Globus pallidus (tissue), 1 donor: ENCODE measurements at regions not wholly inside any gene's neighbourhood (a gene's known extent, or its start where the extent isn't known, plus 50 kb on each side); places are given as distances from the start of the nearest gene placed in this dataset.

ENCODE experiments used
- DNase-seq: peaks from one replicate; pipeline ENCODE4 v3.0.0-alpha.2; 2015; ENCODE audit warnings: low spot score

DNA sequence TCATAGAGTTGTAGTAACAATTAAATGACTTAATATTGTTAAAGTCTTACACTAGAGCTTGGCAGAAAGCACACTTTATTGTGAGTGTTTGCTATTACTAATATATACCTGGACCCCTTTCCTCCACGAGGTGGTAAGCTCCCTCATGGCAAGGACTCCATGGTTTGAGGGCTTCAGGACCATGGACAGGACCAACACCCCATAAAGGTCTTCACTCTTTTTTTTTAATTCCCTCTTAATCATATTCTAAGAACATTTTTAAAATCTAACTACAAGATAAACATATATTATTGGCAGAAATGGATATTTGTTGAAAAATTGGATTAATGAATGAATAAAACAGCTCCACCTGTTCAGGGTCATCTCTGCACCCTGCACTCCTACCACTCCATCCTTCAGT, 154.5 kb downstream of the CBLN1 start:
- no peak for DNase-seq

DNA sequence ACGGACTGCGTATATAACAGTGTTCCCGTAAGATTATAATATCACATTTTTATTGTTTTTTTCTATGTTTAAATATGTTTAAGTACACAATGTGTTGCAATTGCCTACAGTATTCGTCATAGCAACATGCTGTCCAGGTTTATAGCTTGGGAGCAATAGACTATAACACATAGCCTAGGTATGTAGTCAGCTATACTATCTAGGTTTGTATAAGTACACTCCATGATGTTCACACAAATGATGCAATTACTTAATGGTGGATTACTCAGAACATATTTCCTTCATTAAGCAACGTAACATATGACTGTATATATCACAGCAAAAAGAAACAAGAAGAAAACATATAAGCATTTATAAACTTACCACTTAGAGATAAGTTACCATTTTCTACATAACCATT, 160.0 kb downstream of the CBLN1 start:
- no peak for DNase-seq

DNA sequence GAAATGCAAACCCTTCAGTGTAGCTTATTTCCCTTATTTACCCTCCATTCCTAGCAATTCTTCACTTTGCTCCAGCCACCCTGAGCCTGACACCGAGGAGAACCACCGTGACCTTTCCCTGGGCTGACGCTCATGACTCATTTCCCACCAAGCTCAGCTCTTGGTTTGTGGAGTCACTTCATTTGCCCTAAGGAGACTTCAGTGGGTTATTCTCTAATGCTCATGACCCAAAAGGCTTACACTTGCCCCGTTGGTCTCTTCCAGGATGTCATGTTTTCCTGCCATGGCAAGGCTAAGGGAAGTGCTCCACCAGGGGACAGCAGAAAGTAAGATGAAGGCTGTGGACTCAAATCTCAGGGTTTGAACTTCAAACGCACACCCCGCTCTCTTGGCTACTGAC, 161.0 kb downstream of the CBLN1 start:
- no peak for DNase-seq

DNA sequence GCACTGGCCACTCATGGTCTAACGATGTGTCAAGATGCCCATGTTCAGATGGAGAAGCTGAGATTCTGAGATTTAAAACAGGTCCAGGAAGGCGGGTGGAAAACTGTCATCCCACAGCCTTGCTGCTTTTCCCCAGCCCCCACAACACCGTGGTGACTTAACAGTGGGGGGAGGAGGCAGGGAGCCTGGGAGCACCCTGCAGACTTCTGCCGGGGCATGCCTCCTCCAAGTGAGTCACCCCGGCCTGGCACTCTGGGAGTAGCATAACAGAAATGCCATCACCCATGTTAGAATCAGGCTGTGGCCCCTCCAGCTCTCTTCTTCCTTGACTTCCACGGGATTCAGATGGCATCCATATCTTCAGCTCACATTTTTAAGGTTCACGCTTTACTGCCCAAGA, 164.8 kb downstream of the CBLN1 start:
- DNase-seq = no peak

DNA sequence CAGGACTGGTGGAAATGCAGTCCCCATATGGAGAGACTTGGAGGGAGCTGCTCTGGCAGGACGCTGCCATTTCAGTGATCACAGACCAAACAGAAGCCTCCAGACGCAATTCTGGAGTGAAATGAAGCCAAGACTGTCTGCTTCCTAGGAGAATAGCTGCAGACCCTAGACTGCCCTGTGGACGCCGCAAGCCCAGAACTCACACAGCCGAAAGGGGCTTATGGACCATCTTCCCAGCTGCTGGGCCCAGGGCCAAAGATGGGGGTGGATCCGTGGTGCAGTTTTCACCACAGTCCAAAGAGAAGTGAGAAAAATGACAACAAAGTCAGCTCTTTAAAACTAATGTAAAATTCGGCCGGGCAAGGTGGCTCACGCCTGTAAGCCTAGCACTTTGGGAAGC, 165.7 kb downstream of the CBLN1 start:
- no peak for DNase-seq

DNA sequence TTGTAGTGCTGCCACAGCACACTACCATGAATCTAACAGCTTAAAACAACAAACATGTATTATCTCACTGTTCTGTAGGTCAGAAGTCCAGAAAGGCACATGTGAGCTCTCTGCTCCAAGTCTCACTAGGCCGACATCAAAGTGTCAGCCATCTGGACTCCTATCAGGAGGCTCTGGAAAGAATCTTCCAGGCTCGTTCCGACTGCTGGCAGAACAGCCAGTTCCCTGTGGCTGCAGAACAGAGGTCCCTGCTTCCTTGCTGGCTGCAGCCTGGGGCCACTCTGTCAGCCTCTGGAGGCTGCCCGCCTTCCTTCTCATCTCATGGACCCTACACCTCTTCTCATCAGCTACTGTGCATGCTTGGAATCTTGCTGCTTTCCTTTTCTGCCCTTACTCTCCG, 168.9 kb downstream of the CBLN1 start:
- no peak for DNase-seq

DNA sequence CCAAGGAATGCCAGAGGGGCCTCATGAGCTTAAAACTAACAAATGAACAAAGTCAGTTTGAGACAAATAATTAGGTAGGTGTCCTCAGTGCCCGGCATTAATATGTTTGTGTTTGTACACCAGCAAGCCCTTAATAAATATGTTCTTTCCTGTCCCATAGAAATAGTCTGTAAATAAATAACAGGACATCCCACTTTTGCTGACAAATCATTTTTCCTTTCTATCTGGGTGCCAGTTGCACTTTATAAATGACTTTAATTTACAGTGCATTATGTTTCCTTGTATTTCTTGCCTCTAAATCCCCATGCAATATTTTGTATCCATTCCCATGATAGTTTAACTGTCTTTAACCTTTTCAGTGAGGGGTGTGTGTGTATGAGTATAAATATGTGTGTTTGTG, 170.3 kb downstream of the CBLN1 start:
- no peak for DNase-seq

DNA sequence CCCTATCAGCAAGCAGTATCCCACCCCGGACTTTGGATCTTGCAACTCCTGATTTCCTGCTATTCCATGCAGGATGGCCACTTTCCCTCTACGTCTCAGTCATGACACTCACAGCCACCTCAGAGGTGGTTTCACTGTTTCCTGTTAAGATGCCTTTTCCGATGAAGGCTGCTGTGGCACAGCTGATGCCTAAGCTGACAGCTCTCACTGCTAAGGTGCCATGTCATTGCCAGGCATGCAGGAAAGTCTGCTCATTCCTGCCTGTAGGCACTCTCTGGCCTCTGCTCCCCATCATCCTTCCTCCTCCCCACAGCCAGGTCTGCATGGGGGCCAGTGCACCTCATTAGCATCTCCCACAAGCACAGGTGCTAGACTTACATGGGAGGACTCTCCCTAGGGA, 173.0 kb downstream of the CBLN1 start:
- DNase-seq = no peak

DNA sequence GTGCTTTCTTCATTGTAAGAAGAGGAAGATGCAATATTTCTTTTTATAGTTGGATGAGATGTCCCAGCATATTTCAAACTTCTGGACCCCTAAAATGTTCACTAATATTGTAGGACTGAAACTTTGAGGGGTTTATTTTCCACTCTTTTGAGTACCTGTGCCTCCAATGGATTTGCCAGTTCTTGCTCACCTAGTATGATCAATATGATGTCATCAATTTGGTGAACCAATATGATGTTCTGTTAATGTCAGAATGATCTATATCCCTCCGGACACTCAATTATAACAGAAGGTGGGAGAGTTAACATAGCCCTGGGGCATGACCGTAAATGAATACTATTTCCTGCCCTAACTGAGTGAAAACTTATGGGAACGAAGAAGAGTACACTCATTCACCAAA, 178.3 kb downstream of the CBLN1 start:
- DNase-seq = no peak

DNA sequence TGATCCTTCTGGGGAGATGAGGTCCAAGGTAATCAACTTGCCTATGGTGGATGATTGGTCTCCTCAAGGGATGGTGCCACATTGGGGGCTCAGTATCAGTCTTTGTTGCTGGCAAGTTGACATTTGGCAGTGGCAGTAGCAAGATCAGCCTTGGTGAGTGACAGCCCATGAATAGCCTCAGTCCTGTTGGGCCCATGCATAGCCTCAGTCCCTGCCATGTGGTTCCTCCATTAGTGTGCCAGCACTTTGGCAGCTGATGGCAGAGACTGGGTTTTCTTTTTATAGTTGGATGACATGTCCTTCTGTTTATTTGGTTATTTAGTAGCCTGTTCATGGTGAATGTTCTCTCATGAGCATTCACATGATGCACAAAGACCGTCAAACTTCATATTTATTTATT, 179.6 kb downstream of the CBLN1 start:
- DNase-seq = no peak

DNA sequence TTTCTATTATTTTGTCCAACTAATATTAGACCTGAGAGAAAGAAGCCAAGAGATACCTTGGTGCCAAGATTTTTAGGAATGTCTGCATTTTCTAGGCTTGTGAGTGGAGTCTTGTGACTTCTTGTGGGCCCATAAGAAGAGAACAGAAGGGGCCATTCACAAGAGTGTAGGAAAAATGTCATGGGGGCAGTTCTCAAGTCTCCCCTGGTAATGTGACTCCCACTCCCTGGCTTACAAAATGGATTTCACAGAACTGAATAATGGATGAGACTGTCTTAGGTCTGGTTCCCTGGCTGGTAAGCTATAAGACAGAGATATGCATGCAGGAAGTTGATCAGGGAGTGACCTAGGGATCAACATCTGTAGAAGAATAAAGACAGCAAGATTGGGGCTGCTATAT, 181.3 kb downstream of the CBLN1 start:
- no peak for DNase-seq

DNA sequence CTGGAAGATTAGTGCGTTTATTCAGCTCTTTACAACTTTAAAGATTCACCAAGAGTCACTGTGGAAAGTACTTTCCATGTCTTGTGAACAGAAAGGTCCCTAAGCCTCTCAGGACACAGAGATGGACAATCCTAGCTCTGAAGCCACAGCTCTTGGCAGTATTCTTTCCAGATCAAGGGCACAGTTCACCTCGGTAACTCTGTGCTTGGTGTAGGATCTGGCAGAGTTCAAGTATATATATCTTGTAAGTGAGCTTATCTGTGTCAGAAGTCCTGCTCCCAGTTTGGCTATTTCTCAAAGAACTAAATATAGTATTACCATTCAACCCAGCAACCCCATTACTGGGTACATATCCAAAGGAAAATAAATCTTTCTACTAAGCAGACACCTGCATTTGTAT, 183.7 kb downstream of the CBLN1 start:
- no peak for DNase-seq

DNA sequence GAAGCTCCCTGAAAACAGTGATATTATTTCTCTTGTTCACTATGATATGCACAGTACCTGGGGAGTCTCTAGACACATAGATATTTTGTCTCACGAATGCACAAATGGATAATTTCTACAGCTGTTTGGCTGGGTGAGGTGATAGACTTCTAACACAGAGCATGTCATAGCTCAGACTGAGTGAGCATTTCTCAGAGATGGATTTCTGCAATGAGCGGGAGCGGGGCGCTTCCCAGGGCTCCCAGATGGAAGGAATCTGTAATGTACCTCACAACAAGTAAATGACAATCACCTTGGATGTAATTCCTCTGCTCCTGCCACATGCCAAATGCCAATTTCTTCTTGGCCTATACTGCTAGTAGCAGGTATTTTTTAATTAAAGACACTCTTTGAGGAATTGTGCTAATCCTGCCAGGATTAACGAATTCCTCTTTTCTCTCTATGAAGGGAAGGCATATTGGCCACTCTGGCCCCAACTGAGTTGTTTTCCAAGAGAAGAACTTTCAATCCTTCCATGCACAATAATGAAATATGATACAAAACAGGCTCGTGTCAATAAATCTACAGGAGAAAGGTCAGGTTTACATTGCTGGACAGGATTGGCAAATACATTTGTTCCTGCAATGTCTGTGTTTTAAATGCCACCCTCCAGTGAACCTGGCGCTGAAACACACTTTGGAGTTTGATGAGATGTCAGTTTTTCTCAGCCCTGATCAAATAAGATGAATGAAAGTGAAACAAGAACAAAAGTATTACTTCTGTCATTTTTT, 185.3 kb downstream of the CBLN1 start:
- DNase-seq = no peak

DNA sequence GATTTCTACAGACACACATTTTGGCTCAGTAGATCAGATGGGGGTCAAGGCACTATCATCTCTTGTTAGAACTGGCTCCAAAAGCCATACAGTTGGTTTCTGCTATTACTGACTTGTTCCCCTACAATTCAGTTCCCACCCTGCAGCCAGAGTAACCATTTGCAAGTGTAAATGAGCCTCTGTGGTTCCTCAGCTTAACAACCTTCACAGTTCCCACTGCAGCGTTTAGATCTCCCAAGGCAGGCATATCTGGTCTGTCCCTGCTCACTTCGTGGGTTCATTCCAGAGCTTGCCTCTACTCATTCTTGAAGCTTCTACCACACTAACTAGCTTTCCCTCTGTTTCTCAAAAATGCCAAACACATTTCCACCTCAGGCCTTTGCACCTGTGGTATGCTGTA, 186.1 kb downstream of the CBLN1 start:
- no peak for DNase-seq

DNA sequence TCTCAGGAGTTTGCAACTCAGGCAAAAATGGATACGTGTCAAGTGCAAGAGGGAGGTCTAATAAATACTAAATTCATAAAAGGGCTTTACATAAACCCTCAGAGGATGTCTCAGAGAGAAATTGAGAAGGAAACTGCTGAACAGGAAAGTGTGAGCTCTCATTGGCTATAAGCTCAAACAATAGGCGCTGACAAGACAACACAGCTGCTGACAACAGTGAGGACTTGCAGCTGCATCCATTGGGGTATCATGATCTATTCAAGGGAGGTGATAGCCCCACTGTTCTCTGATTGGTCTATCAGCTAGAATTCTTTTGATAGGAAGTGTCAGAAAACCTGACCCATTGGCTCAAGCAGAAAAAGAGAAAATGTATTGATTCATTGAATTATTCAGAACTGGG, 187.2 kb downstream of the CBLN1 start:
- peak; percentile 68 for DNase-seq

DNA sequence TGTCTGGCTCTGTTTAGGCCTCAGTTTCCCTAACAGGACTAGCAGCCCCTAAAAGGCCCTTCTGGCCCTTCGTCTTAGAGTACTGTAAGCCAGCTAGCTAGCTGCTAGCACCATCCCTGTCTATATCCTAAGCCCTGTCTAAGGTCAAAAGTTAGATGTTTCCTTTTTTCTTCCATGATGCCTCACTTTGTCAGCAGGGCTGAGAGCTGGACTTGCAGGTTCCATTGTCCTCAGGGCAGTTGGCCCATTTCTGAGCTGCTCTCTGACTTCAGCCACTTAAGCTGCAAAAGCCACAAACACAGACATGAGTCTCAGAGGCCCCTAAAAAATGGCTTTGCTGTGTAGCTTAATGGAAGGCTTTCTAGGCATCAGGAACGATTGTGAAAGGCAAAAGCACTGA, 187.7 kb downstream of the CBLN1 start:
- DNase-seq = peak; percentile 41

DNA sequence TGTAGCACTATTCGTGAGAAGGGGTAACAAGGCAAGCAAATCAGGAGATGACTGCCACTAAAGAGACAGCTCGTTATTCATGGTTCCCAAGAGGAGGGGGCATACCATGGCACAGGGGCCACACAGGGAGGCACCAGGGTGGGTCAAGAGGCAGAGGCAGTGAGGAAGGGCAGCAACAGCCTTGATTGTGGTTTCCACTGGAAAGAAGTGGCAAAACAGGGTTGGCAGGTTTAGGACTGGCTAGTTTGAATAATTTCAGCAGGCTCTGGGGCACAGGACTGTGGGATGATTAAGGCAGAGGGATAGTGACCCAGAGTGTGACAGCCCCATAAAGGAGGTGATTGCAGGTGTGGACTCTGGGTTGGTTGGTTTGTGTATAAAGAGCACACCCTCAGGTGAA, 188.9 kb downstream of the CBLN1 start:
- DNase-seq = no peak

DNA sequence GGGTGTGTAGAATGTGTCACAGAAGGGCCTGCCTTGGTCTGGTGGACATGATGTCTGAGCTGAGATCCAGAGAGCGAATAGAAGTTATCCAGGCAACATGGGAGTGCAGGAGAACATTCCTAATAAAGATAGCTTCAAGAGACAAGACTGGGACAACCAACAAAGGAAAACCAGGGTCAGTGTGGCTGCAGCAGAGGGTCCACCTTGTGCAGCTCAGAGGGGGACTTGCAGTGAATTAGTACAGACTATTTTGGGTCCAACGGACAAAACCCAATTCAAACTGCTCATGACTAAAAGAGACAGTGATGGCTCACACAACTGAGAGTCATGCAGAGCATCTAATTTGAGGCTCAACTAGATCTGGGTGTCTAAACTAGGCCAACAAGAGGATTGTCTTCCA, 192.1 kb downstream of the CBLN1 start:
- DNase-seq = no peak

DNA sequence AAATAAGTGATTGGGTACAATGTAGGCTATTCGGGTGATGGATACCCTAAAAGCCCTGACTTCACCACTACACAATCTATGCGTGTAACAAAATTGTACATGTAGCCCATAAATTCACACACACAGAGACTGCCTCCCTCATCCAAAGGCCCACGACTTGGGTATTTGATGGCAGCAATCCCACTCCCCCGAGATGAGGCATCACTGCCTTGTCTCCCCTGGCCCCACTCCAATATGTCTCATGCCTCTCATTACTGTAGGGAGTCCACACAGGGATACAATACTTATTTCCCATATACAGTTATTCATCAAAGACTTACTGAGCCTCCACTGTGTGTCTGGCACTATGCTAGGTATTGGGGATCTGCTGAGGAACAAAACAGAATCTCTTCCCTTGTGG, 192.6 kb downstream of the CBLN1 start:
- DNase-seq = no peak

DNA sequence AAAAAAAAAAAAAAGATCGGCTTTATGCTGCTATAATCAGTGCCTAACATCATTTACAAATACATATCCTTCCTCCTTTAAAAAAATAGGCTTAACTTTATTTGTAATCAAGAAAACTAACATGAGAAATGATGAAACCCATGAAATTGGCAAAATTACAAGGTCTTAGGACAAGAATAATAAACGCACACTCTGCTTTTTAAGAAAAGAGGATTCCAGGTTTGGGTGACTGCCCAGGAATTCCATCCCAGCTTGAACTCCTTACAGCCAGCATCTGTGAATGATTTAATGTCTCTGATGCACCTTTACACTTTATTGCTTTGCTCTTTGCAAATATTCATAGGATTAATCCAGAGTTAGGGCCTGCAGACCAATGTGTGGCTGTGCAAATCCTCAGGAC, 196.0 kb downstream of the CBLN1 start:
- no peak for DNase-seq

DNA sequence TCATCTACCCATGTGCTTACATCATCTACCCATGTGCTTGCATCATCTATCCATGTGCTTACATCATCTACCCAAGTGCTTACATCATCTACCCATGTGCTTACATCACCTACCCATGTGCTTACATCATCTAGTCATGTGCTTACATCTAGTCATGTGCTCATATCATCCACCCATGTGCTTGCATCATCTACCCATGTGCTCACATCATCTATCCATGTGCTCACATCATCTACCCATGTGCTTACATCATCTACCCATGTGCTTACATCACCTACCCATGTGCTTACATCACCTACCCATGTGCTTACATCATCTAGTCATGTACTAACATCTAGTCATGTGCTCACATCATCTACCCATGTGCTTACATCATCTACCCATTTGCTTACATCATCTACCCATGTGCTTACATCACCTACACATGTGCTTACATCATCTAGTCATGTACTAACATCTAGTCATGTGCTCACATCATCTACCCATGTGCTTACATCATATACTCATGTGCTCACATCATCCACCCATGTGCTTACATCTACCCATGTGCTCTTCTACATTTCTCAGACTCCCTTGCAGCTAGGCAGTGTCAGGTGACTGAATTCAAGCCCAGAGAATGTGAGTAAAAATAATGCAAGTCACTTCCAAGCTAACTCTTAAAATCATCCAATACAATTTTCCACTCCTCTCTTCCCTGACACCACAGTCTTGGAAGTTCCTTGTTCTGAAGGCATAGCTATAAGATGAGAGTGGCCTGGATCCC, 196.8 kb downstream of the CBLN1 start:
- no peak for DNase-seq

DNA sequence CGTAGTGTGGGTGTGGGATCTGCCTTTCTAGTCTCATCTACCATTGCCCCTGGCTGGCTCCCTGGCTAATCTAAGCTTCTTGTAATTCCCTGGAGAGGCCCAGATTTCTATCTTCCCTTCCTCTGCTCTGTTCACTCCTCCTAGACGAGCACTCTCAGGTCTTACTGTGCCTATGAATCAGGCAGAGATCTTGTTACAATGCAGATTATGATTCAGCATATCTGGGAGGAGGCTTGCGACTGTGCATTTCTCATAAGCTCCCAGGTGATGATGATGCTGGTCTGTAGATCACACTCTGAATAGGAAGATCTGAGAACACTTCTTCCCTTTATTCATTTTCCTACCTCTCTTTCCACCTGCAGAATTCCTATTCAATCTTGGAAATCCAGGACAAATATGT, 200.1 kb downstream of the CBLN1 start:
- DNase-seq = no peak

DNA sequence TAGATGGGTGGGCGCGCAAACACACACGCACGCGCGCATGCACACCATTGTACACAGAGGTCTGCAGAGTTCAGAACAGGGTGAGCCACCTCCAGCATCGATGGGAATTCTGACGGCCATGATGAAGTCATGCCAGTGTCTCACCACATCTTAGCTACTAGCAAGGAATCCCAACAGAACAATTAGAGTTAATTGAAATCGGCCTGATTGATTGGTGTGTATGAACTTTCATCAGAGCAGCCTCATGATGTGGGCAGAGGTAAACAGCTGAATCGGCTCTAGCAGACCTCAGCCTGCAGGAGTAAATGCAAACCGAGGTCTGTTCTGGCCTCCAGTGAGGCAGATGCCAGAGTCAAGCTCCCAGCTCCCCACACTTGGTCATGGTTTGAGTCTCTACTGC, 200.6 kb downstream of the CBLN1 start:
- no peak for DNase-seq

DNA sequence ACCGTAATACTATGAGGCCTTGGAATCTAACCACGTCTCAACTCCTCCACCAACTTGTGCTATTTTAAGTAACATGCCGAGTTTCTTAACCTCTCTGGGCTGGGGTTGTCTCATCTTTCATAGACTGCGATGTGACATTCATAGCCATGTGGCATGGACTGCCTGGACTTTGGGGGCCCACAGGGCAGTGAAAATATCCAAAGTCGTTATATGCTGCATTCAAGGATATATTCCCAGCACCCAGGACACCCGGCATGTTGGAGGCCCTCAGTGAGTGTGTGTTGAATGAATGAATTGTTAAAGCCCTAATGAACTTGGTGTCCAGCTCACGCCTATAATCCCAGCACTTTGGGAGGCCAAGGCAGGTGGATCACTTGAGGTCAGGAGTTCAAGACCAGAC, 203.1 kb downstream of the CBLN1 start:
- no peak for DNase-seq
